NT2/D1 (cell line): ENCODE measurements at regions not wholly inside any gene's neighbourhood (a gene's known extent, or its start where the extent isn't known, plus 50 kb on each side); places are given as distances from the start of the nearest gene placed in this dataset.

Source experiments
- DNase-seq: peaks from one replicate; pipeline ENCODE4 v3.0.0-alpha.2; 2011; ENCODE audit warnings: low read depth, low spot score
- H3K27me3 ChIP-seq: 2 replicates; pipeline ENCODE4 v1.6.0; 2011; ENCODE audit warnings: mild to moderate bottlenecking; ENCODE audit not compliant: insufficient read length, insufficient read depth
- H3K36me3 ChIP-seq: 2 replicates; pipeline ENCODE4 v1.6.1; 2011; ENCODE audit warnings: mild to moderate bottlenecking, low read length, mixed read lengths; ENCODE audit not compliant: insufficient read depth, insufficient read length
- H3K4me1 ChIP-seq: 2 replicates; pipeline ENCODE4 v1.5.1; 2011; ENCODE audit not compliant: insufficient read depth, insufficient read length
- H3K4me3 ChIP-seq: 2 replicates; pipeline ENCODE4 v1.5.1; 2011; ENCODE audit warnings: low read depth; ENCODE audit not compliant: insufficient read length
- H3K9ac ChIP-seq: 2 replicates; pipeline ENCODE4 v1.6.0; 2011; ENCODE audit warnings: low read depth; ENCODE audit not compliant: insufficient read length
- H3K9me3 ChIP-seq: 2 replicates; pipeline ENCODE4 v1.5.1; 2011; ENCODE audit warnings: mild to moderate bottlenecking, low read length; ENCODE audit not compliant: insufficient read depth
- SUZ12 ChIP-seq: IDR thresholded peaks from 2 replicates; pipeline ENCODE4 v1.6.1; 2011; ENCODE audit not compliant: insufficient read length, insufficient read depth; ENCODE audit errors: extremely low read depth
- YY1 ChIP-seq: IDR thresholded peaks from 2 replicates; pipeline ENCODE4 v1.6.1; 2011; ENCODE audit not compliant: insufficient read length, insufficient read depth
- ZNF274 ChIP-seq: IDR thresholded peaks from 2 replicates; pipeline ENCODE4 v1.6.1; 2011; ENCODE audit warnings: mild to moderate bottlenecking, low read depth, low read length

DNA sequence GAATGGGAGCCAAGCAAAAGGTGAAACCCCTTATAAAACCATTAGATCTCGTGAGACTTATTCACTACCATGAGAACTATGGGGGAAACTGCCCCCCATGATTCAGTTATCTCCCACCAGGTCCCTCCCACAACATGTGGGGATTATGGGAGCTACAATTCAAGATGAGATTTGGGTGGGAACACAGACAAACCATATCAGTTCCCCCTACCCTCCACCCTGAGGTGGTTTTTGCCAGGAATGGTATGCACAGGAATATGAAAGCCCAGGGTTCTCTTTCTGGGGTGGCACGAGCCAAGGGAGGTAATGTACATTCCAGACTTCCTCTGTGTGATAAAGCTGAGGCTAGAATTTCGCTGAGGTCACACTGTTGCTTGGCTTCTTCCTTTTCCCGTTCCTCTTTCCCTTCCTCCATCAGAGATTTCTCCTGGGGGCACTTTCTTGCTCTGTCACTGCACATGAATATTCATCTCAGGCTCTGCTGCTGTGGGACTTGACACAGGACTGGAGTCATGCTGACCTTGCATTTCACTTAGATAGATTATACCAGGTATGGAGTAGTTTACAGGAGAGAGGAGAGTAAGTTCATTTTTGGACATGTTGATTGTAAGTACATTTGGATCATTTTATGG lies 347.0 kb upstream of the MTPN start:
- Histone ChIP-seq H3K36me3 (no peaks in the 10 kb centered on the region), H3K27me3 (no peaks in the 10 kb centered on the region), H3K4me1 (no peaks in the 10 kb centered on the region), H3K9ac (no peak overlapping the region), H3K9me3 (no peaks in the 10 kb centered on the region), H3K4me3 (no peak overlapping the region)
- no peak for DNase-seq
- TF ChIP-seq YY1 (no peak), SUZ12 (no peak), ZNF274 (no peak)

DNA sequence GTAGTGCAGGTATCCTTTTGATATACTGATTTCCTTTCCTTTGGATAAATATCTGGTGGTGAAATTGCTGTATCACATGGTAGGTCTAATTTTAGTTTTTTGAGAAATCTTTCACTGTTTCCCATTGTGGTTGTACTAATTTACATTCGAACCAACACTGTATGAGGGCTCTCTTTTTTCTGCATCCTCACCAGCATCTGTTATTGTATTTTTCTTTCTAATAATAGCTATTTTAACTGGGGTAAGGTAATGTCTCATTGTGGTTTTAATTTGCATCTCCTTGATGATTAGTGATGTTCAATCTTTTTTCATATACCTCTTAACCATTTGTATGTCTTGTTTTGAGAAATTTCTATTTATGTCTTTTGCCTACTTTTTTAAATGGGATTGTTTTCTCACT lies 335.4 kb upstream of the MTPN start:
- TF ChIP-seq ZNF274 (no peak), YY1 (no peak), SUZ12 (no peak)
- Histone ChIP-seq H3K9me3 (peaks cover 7% of the 10 kb centered on the region; the same call in 1 of the 2 replicates), H3K4me1 (no peaks in the 10 kb centered on the region)

DNA sequence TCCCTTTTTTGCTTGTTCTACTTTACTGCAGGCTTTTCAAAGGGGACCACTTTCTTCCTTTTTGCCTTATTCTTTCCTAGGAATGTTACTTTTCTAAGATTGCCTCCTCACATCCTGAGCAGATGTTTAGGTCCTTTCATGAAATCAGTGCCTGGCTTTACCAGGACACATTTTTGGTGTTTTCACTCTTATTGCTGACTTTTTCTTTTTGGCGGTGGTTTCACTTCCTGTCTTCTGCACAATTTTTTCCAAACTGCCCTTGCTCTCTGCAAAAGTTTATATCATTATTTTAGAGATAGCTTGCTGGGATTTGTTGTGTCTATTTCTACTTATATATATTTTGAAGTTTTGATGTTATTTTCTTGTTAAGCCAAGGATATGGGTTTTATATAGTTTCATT lies 332.2 kb upstream of the MTPN start:
- H3K9ac ChIP-seq, result no peak overlapping the region
- peaks cover 7% of the 10 kb centered on the region; the same call in 1 of the 2 replicates for H3K9me3 ChIP-seq
- no peaks in the 10 kb centered on the region for H3K27me3 ChIP-seq
- no peak overlapping the region for H3K4me3 ChIP-seq
- no peaks in the 10 kb centered on the region for H3K4me1 ChIP-seq
- H3K36me3 ChIP-seq, result no peaks in the 10 kb centered on the region
- no peak for TF ChIP-seq SUZ12
- TF ChIP-seq ZNF274, result no peak
- no peak for TF ChIP-seq YY1
- DNase-seq, result no peak

More for the DNA sequence above, 335.4 kb upstream of the MTPN start:
- no peak overlapping the region for H3K4me3 ChIP-seq
- no peaks in the 10 kb centered on the region for H3K27me3 ChIP-seq
- no peak overlapping the region for H3K9ac ChIP-seq
- DNase-seq, result no peak
- no peaks in the 10 kb centered on the region for H3K36me3 ChIP-seq

DNA sequence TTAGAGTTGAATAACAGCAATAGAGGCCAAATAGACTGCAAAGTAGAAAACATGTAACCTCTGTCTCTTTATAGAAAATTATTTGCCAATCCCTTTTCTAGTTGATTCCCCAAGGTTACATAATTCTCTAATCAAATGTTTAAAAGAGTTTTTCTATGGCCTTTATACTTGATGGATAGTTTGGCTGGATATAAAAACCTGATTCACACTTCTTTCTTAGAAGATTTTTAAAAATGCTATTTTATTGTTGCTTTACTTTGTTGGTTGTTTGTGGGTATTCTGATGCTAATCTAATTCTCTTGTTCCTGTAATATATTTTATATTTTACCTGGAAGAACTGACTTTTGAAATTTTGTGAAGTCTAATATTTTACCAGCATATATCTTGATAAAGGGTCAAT lies 331.1 kb upstream of the MTPN start:
- no peak for DNase-seq
- TF ChIP-seq ZNF274 (no peak), SUZ12 (no peak), YY1 (no peak)
- Histone ChIP-seq H3K4me3 (no peak overlapping the region), H3K9me3 (peaks cover 7% of the 10 kb centered on the region; the same call in 1 of the 2 replicates), H3K27me3 (no peaks in the 10 kb centered on the region), H3K9ac (no peak overlapping the region), H3K36me3 (no peaks in the 10 kb centered on the region), H3K4me1 (no peaks in the 10 kb centered on the region)

DNA sequence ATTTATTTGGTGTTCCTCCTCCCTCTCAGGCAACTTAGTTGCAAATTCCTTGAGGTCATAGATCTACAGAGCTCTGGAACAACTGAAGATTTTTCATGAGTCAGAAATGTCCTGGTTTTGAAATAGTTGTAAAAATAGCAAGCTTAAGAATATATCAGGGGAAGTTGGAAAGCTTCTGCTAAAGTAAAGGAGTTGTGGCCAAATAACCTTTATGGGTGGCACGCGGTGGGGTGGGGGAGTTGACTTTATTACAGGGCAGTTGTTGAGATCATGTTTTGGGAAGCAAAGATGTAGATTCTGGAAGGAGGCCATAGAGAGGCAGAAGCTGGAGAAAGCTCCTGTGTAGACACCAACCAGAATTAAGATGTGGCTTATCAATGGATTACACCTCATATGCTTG lies 326.0 kb upstream of the MTPN start:
- H3K9ac ChIP-seq, result no peak overlapping the region
- H3K4me3 ChIP-seq, result no peak overlapping the region
- no peaks in the 10 kb centered on the region for H3K36me3 ChIP-seq
- H3K9me3 ChIP-seq, result peaks cover 3% of the 10 kb centered on the region; the same call in 1 of the 2 replicates
- H3K4me1 ChIP-seq, result no peaks in the 10 kb centered on the region
- no peaks in the 10 kb centered on the region for H3K27me3 ChIP-seq
- TF ChIP-seq ZNF274, result no peak
- TF ChIP-seq YY1, result no peak
- TF ChIP-seq SUZ12, result no peak
- DNase-seq, result no peak

DNA sequence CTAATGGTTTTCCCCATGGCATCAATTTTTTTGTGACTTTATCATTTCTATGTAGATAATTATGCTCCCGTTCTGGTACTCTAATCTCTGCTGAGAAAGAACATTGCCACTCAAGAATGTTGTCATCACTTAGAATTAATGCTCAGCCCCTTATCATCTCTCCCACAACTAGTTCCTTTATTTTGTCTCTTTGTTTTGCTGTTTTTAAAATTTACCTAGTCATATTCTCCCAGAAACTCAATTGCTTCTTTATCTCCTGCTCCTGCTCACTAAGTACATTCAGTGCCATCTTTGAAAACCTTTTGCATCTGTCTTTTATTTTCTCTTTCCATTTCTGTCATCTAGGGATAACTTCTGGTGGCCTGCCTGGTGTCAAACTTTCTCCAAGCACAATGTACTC lies 324.9 kb upstream of the MTPN start:
- TF ChIP-seq ZNF274 (no peak), SUZ12 (no peak), YY1 (no peak)

DNA sequence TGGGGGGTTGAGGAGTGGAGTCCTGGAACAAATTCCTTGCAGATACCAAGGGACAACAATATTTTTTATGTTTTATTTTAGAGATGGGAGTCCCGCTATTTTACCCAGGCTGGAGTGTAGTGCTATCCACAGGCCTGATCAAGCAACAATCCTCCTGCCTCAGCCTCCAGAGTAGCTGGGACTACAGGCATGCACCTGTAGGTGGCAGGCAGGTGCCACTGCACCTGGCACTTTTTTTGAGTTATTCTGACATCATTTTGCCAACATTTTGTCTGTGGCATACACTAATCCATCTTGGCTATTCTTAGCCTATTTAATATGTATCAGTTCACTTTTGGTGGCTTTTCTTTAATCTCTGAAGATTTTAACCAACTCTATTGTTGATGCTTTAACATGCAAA lies 317.8 kb upstream of the MTPN start:
- Histone ChIP-seq H3K36me3 (no peaks in the 10 kb centered on the region), H3K9me3 (no peaks in the 10 kb centered on the region), H3K9ac (no peak overlapping the region), H3K4me3 (no peak overlapping the region), H3K27me3 (no peaks in the 10 kb centered on the region), H3K4me1 (no peaks in the 10 kb centered on the region)
- no peak for DNase-seq
- no peak for TF ChIP-seq SUZ12
- no peak for TF ChIP-seq ZNF274
- no peak for TF ChIP-seq YY1

More for the DNA sequence above, 324.9 kb upstream of the MTPN start:
- no peaks in the 10 kb centered on the region for H3K4me1 ChIP-seq
- H3K36me3 ChIP-seq, result no peaks in the 10 kb centered on the region
- H3K27me3 ChIP-seq, result no peaks in the 10 kb centered on the region
- H3K9me3 ChIP-seq, result no peaks in the 10 kb centered on the region
- no peak overlapping the region for H3K4me3 ChIP-seq
- DNase-seq, result no peak
- H3K9ac ChIP-seq, result no peak overlapping the region
